H7 (cell line): ENCODE measurements at regions not wholly inside any gene's neighbourhood (a gene's known extent, or its start where the extent isn't known, plus 50 kb on each side); places are given as distances from the start of the nearest gene placed in this dataset.
A peak's percentile ranks its signal among the peaks of the same experiment; 100 is the strongest.
"Not testable (repeated sequence)": the region's sequence is repeated elsewhere in the genome, so short reads cannot be mapped to it uniquely, and the experiment has no call there.

ENCODE experiments used
- DNase-seq: peaks from one replicate; pipeline ENCODE4 v3.0.0; 2012
- H3K27me3 ChIP-seq: 2 replicates; pipeline ENCODE4 v1.6.0; 2011; ENCODE audit warnings: mild to moderate bottlenecking, low read length; ENCODE audit not compliant: control insufficient read depth, insufficient read depth
- H3K36me3 ChIP-seq: replicated peaks from 2 replicates; pipeline ENCODE4 v1.5.1; 2011; ENCODE audit warnings: low read length; ENCODE audit not compliant: control insufficient read depth, insufficient read depth
- H3K4me3 ChIP-seq: 2 replicates; pipeline ENCODE4 v1.5.1; 2011; ENCODE audit warnings: low read depth, mild to moderate bottlenecking, control low read depth, low read length, moderate library complexity; ENCODE audit not compliant: insufficient read depth

- DNase-seq = peak; percentile 14
- Histone ChIP-seq H3K27me3 (peaks cover 15% of the 10 kb centered on the region), H3K36me3 (no peaks in the 10 kb centered on the region), H3K4me3 (no peak overlapping the region)
Measured at GRCh38 chr17:64771980-64772844, 110.1 kb upstream of the SMURF2 start.

- Histone ChIP-seq H3K27me3 (no peaks in the 10 kb centered on the region), H3K36me3 (no peaks in the 10 kb centered on the region), H3K4me3 (no peak overlapping the region)
- no peak for DNase-seq
Measured at GRCh38 chr17:64769712-64770111, 107.6 kb upstream of the SMURF2 start.

- Histone ChIP-seq H3K27me3 (no peaks in the 10 kb centered on the region), H3K4me3 (no peak overlapping the region), H3K36me3 (no peaks in the 10 kb centered on the region)
- DNase-seq = peak; percentile 11
Measured at GRCh38 chr17:64767269-64767997, 105.3 kb upstream of the SMURF2 start.

GRCh38 chr17:64765191-64765889 is 103.2 kb upstream of the SMURF2 start:
- no peak overlapping the region for H3K4me3 ChIP-seq
- no peaks in the 10 kb centered on the region for H3K36me3 ChIP-seq
- no peaks in the 10 kb centered on the region for H3K27me3 ChIP-seq
- DNase-seq = no peak

GRCh38 chr17:64750891-64751677 is 89.0 kb upstream of the SMURF2 start:
- H3K27me3 ChIP-seq = no peaks in the 10 kb centered on the region
- no peak overlapping the region for H3K4me3 ChIP-seq
- no peak for DNase-seq
- H3K36me3 ChIP-seq = peaks cover 4% of the 10 kb centered on the region

- Histone ChIP-seq H3K27me3 (no peaks in the 10 kb centered on the region), H3K36me3 (peaks cover 4% of the 10 kb centered on the region), H3K4me3 (no peak overlapping the region)
- DNase-seq = no peak
Measured at GRCh38 chr17:64750478-64750877, 88.4 kb upstream of the SMURF2 start.

GRCh38 chr17:64749306-64749705 is 87.2 kb upstream of the SMURF2 start:
- H3K36me3 ChIP-seq = peaks cover 4% of the 10 kb centered on the region
- no peak for DNase-seq
- no peaks in the 10 kb centered on the region for H3K27me3 ChIP-seq
- no peak overlapping the region for H3K4me3 ChIP-seq

GRCh38 chr17:64747938-64748540 is 85.9 kb upstream of the SMURF2 start:
- DNase-seq = no peak
- peaks cover 4% of the 10 kb centered on the region for H3K36me3 ChIP-seq
- no peaks in the 10 kb centered on the region for H3K27me3 ChIP-seq
- H3K4me3 ChIP-seq = no peak overlapping the region

GRCh38 chr17:64742326-64742725 is 80.2 kb upstream of the SMURF2 start:
- no peak for DNase-seq
- no peaks in the 10 kb centered on the region for H3K27me3 ChIP-seq

GRCh38 chr17:64741916-64742315 is 79.8 kb upstream of the SMURF2 start:
- not testable (repeated sequence) for DNase-seq, H3K27me3 ChIP-seq, H3K4me3 ChIP-seq, H3K36me3 ChIP-seq

More at GRCh38 chr17:64742326-64742725, 80.2 kb upstream of the SMURF2 start:
- no peak overlapping the region for H3K4me3 ChIP-seq
- H3K36me3 ChIP-seq = no peaks in the 10 kb centered on the region

GRCh38 chr17:64741038-64741641 is 79.0 kb upstream of the SMURF2 start:
- no peaks in the 10 kb centered on the region for H3K36me3 ChIP-seq
- DNase-seq = no peak

GRCh38 chr17:64739316-64740058 is 77.4 kb upstream of the SMURF2 start:
- H3K4me3 ChIP-seq = no peak overlapping the region
- no peaks in the 10 kb centered on the region for H3K36me3 ChIP-seq
- no peaks in the 10 kb centered on the region for H3K27me3 ChIP-seq
- no peak for DNase-seq

More at GRCh38 chr17:64741038-64741641, 79.0 kb upstream of the SMURF2 start:
- Histone ChIP-seq H3K4me3 (no peak overlapping the region), H3K27me3 (no peaks in the 10 kb centered on the region)
